WTC11 (cell line): ENCODE measurements at regions not wholly inside any gene's neighbourhood (a gene's known extent, or its start where the extent isn't known, plus 50 kb on each side); places are given as distances from the start of the nearest gene placed in this dataset.

ENCODE experiments used
- ATAC-seq: fragments of 200-7000 bp; cut with Tn5 transposase; 2 replicates; pipeline ENCODE4 v1.10.0; 2021; ENCODE audit warnings: mild to moderate bottlenecking, moderate library complexity
- CTCF ChIA-PET: fragments of 300-600 bp; sonication (Branson Sonifier 250); formaldehyde crosslinking; loops from one replicate; lab custom pipeline; 2021; ENCODE audit warnings: antibody characterized with exemption; lab: Charles Lee
- POLR2A ChIA-PET: fragments of 350-600 bp; sonication (Branson Sonifier 250); formaldehyde crosslinking; loops from one replicate; lab custom pipeline; 2021; ENCODE audit warnings: antibody characterized with exemption; lab: Charles Lee
- DNase-seq: peaks from one replicate; pipeline ENCODE4 v3.0.0; 2021; ENCODE audit warnings: low spot score
- H3K27ac Mint-ChIP-seq: 2 replicates; pipeline ENCODE4 v1.8.0; 2021; ENCODE audit warnings: mixed read lengths
- H3K27me3 Mint-ChIP-seq: 2 replicates; pipeline ENCODE4 v1.8.0; 2021; ENCODE audit warnings: low read depth, mild to moderate bottlenecking, moderate library complexity, mixed read lengths
- H3K36me3 Mint-ChIP-seq: 2 replicates; pipeline ENCODE4 v1.8.0; 2021; ENCODE audit warnings: mixed read lengths
- H3K4me1 Mint-ChIP-seq: 2 replicates; pipeline ENCODE4 v1.8.0; 2022; ENCODE audit warnings: mixed read lengths
- H3K4me3 Mint-ChIP-seq: 2 replicates; pipeline ENCODE4 v1.8.0; 2021; ENCODE audit warnings: mild to moderate bottlenecking, moderate library complexity, mixed read lengths
- H3K9me3 Mint-ChIP-seq: 2 replicates; pipeline ENCODE4 v1.8.0; 2021; ENCODE audit warnings: mixed read lengths
- AR ChIP-seq: fragments of 250-450 bp; sonication (Bioruptor Pico); IDR thresholded peaks from 2 replicates; pipeline ENCODE4 v1.9.0; 2021; ENCODE audit warnings: mild to moderate bottlenecking
- ATF2 ChIP-seq: sonication (generic); formaldehyde crosslinking; IDR thresholded peaks from 2 replicates; pipeline ENCODE4 v1.8.1; 2022; ENCODE audit warnings: low read depth, missing genetic modification reagents, borderline replicate concordance
- ATF3 ChIP-seq: sonication (generic); formaldehyde crosslinking; conservative IDR thresholded peaks from 2 replicates; pipeline ENCODE4 v1.8.1; 2022; ENCODE audit warnings: mild to moderate bottlenecking, missing genetic modification reagents
- ELF4 ChIP-seq: sonication (generic); formaldehyde crosslinking; IDR thresholded peaks from 2 replicates; pipeline ENCODE4 v1.8.1; 2022; ENCODE audit warnings: low read depth, mild to moderate bottlenecking, moderate library complexity, missing genetic modification reagents
- EMX1 ChIP-seq: fragments of 250-450 bp; sonication (Bioruptor Pico); IDR thresholded peaks from 2 replicates; pipeline ENCODE4 v1.8.0; 2021; ENCODE audit warnings: mild to moderate bottlenecking
- FOXP4 ChIP-seq: sonication (generic); formaldehyde crosslinking; IDR thresholded peaks from 2 replicates; pipeline ENCODE4 v1.8.0; 2022; ENCODE audit warnings: mild to moderate bottlenecking, missing genetic modification reagents
- GRHL2 ChIP-seq: fragments of 250-450 bp; sonication (Bioruptor Pico); IDR thresholded peaks from 2 replicates; pipeline ENCODE4 v1.8.0; 2022; ENCODE audit warnings: mild to moderate bottlenecking, moderate library complexity; ENCODE audit not compliant: insufficient replicate concordance, severe bottlenecking
- IRF2 ChIP-seq: sonication (generic); formaldehyde crosslinking; IDR thresholded peaks from 2 replicates; pipeline ENCODE4 v1.8.0; 2022; ENCODE audit warnings: low read depth, missing genetic modification reagents, borderline replicate concordance
- JAZF1 ChIP-seq: fragments of 250-450 bp; sonication (Bioruptor Pico); IDR thresholded peaks from 2 replicates; pipeline ENCODE4 v1.9.0; 2021; ENCODE audit warnings: moderate library complexity, mild to moderate bottlenecking, inconsistent platforms
- KAT7 ChIP-seq: sonication (generic); formaldehyde crosslinking; IDR thresholded peaks from 2 replicates; pipeline ENCODE4 v1.8.1; 2023; ENCODE audit warnings: missing genetic modification reagents, mild to moderate bottlenecking, borderline replicate concordance
- MXD4 ChIP-seq: fragments of 250-450 bp; sonication (Bioruptor Pico); IDR thresholded peaks from 2 replicates; pipeline ENCODE4 v1.8.0; 2021; ENCODE audit warnings: mild to moderate bottlenecking, moderate library complexity, borderline replicate concordance
- NR2C2 ChIP-seq: sonication (generic); formaldehyde crosslinking; IDR thresholded peaks from 2 replicates; pipeline ENCODE4 v1.8.0; 2022; ENCODE audit warnings: mild to moderate bottlenecking, missing genetic modification reagents
- NR3C1 ChIP-seq: sonication (generic); formaldehyde crosslinking; conservative IDR thresholded peaks from 2 replicates; pipeline ENCODE4 v1.8.1; 2023; ENCODE audit warnings: low read depth, mild to moderate bottlenecking, missing genetic modification reagents
- RORB ChIP-seq: fragments of 250-450 bp; sonication (Bioruptor Pico); IDR thresholded peaks from 2 replicates; pipeline ENCODE4 v1.9.0; 2021; ENCODE audit warnings: mild to moderate bottlenecking
- SMAD4 ChIP-seq: sonication (generic); formaldehyde crosslinking; IDR thresholded peaks from 2 replicates; pipeline ENCODE4 v1.8.0; 2022; ENCODE audit warnings: mild to moderate bottlenecking, missing genetic modification reagents
- SOX15 ChIP-seq: fragments of 250-450 bp; sonication (Bioruptor Pico); IDR thresholded peaks from 2 replicates; pipeline ENCODE4 v1.9.0; 2021; ENCODE audit warnings: mild to moderate bottlenecking
- SP1 ChIP-seq: sonication (generic); formaldehyde crosslinking; conservative IDR thresholded peaks from 2 replicates; pipeline ENCODE4 v1.8.1; 2022; ENCODE audit warnings: missing genetic modification reagents
- TP53 ChIP-seq: sonication (generic); formaldehyde crosslinking; IDR thresholded peaks from 2 replicates; pipeline ENCODE4 v1.8.1; 2023; ENCODE audit warnings: mild to moderate bottlenecking, missing genetic modification reagents
- USF1 ChIP-seq: sonication (generic); formaldehyde crosslinking; IDR thresholded peaks from 2 replicates; pipeline ENCODE4 v1.8.0; 2022; ENCODE audit warnings: mild to moderate bottlenecking, missing genetic modification reagents
- ZMAT4 ChIP-seq: fragments of 250-450 bp; sonication (Bioruptor Pico); IDR thresholded peaks from 2 replicates; pipeline ENCODE4 v1.9.0; 2021; ENCODE audit warnings: mild to moderate bottlenecking
- ZNF416 ChIP-seq: fragments of 250-450 bp; sonication (Bioruptor Pico); IDR thresholded peaks from 2 replicates; pipeline ENCODE4 v1.9.0; 2021; ENCODE audit warnings: mild to moderate bottlenecking, inconsistent platforms
- ZNF532 ChIP-seq: fragments of 250-450 bp; sonication (Bioruptor Pico); IDR thresholded peaks from 2 replicates; pipeline ENCODE4 v1.9.0; 2021; ENCODE audit warnings: mild to moderate bottlenecking, borderline replicate concordance
- ZSCAN18 ChIP-seq: fragments of 250-450 bp; sonication (Bioruptor Pico); IDR thresholded peaks from 2 replicates; pipeline ENCODE4 v2.1.2; 2022; ENCODE audit warnings: mild to moderate bottlenecking, moderate library complexity

GRCh38 chr1:193657552-193657951 lies 471.1 kb upstream of the B3GALT2 start:
- POLR2A ChIA-PET, result no interaction called here
- H3K4me3 Mint-ChIP-seq, result no peak overlapping the region
- ATAC-seq (no peak), DNase-seq (no peak)
- H3K36me3 Mint-ChIP-seq, result no peaks in the 10 kb centered on the region
- H3K4me1 Mint-ChIP-seq, result no peaks in the 10 kb centered on the region
- no peak overlapping the region for H3K27ac Mint-ChIP-seq
- peaks cover 18% of the 10 kb centered on the region for H3K9me3 Mint-ChIP-seq
- no peaks in the 10 kb centered on the region for H3K27me3 Mint-ChIP-seq
- no peak for TF ChIP-seq USF1 (CRISPR knock-in tag)
- no peak for TF ChIP-seq TP53 (CRISPR knock-in tag)
- TF ChIP-seq ZSCAN18, result no peak
- no peak for TF ChIP-seq SOX15
- no peak for TF ChIP-seq RORB
- no peak for TF ChIP-seq ELF4 (CRISPR knock-in tag)
- TF ChIP-seq IRF2 (CRISPR knock-in tag), result no peak
- no peak for TF ChIP-seq SP1
- no peak for TF ChIP-seq ATF3
- no peak for TF ChIP-seq GRHL2
- no peak for TF ChIP-seq ZNF532 (CRISPR knock-in tag)
- no peak for TF ChIP-seq KAT7 (CRISPR knock-in tag)
- no peak for TF ChIP-seq NR2C2 (CRISPR knock-in tag)
- no peak for TF ChIP-seq SMAD4 (CRISPR knock-in tag)
- no peak for TF ChIP-seq NR3C1 (CRISPR knock-in tag)
- TF ChIP-seq EMX1 (CRISPR knock-in tag), result no peak
- TF ChIP-seq, all 79 proteins: peak for 0
- CTCF ChIA-PET, result no interaction called here

GRCh38 chr1:193656841-193657240 lies 470.4 kb upstream of the B3GALT2 start:
- no peak for ATAC-seq
- H3K9me3 Mint-ChIP-seq, result peaks cover 18% of the 10 kb centered on the region
- CTCF ChIA-PET, result no interaction called here

More at GRCh38 chr1:193656841-193657240, 470.4 kb upstream of the B3GALT2 start:
- no peak for DNase-seq
- no peaks in the 10 kb centered on the region for H3K4me1 Mint-ChIP-seq
- H3K27me3 Mint-ChIP-seq, result no peaks in the 10 kb centered on the region
- TF ChIP-seq ZNF416 (CRISPR knock-in tag) (no peak), ATF2 (no peak), SMAD4 (CRISPR knock-in tag) (no peak), NR3C1 (CRISPR knock-in tag) (no peak), EMX1 (CRISPR knock-in tag) (no peak), MXD4 (CRISPR knock-in tag) (no peak), FOXP4 (CRISPR knock-in tag) (no peak), ZMAT4 (no peak), JAZF1 (CRISPR knock-in tag) (no peak), AR (CRISPR knock-in tag) (no peak)
- H3K36me3 Mint-ChIP-seq, result no peaks in the 10 kb centered on the region
- H3K4me3 Mint-ChIP-seq, result no peak overlapping the region
- no peak overlapping the region for H3K27ac Mint-ChIP-seq
- POLR2A ChIA-PET, result interaction anchor here (0.5 kb wide), 1 partner anchor 317 kb away, joined by 3 read pairs; no protein-coding TSS in a partner anchor
